ENCODE measurements at regions not wholly inside any gene's neighbourhood (a gene's known extent, or its start where the extent isn't known, plus 50 kb on each side); places are given as distances from the start of the nearest gene placed in this dataset.

GRCh38 chr9:88642336-88642735 lies 107.4 kb downstream of the NXNL2 start:
- Histone ChIP-seq H3K4me1 (ENCODE audit: control insufficient read depth, insufficient read depth, low read length) (no peaks in the 10 kb centered on the region), H3K9me3 (ENCODE audit: control insufficient read depth, low read length) (no peaks in the 10 kb centered on the region), H3K4me3 (ENCODE audit: insufficient read depth, low read depth, low read length) (no peak overlapping the region), H3K27ac (ENCODE audit: insufficient read depth, low read depth, low read length, poor library complexity, severe bottlenecking) (no peak overlapping the region), H3K27me3 (ENCODE audit: control insufficient read depth, insufficient read depth, low read length, poor library complexity, severe bottlenecking) (no peaks in the 10 kb centered on the region), H3K36me3 (ENCODE audit: control insufficient read depth, insufficient read depth, low read length) (no peaks in the 10 kb centered on the region)

- Histone ChIP-seq H3K27me3 (ENCODE audit: control insufficient read depth, insufficient read depth, low read length, poor library complexity, severe bottlenecking) (no peaks in the 10 kb centered on the region), H3K4me1 (ENCODE audit: control insufficient read depth, insufficient read depth, low read length) (no peaks in the 10 kb centered on the region), H3K9me3 (ENCODE audit: control insufficient read depth, low read length) (no peaks in the 10 kb centered on the region), H3K36me3 (ENCODE audit: control insufficient read depth, insufficient read depth, low read length) (no peaks in the 10 kb centered on the region), H3K27ac (ENCODE audit: insufficient read depth, low read depth, low read length, poor library complexity, severe bottlenecking) (no peak overlapping the region), H3K4me3 (ENCODE audit: insufficient read depth, low read depth, low read length) (no peak overlapping the region)
- WGBS, 2 experiments: 79 to 88% methylated on average over 4 of the region's 4 CpGs
Measured at GRCh38 chr9:88643931-88644330, 109.0 kb downstream of the NXNL2 start.

GRCh38 chr9:88645172-88645878 lies 110.3 kb downstream of the NXNL2 start:
- Histone ChIP-seq H3K4me3 (ENCODE audit: insufficient read depth, low read depth, low read length) (no peak overlapping the region), H3K36me3 (ENCODE audit: control insufficient read depth, insufficient read depth, low read length) (no peaks in the 10 kb centered on the region), H3K27ac (ENCODE audit: insufficient read depth, low read depth, low read length, poor library complexity, severe bottlenecking) (no peak overlapping the region), H3K27me3 (ENCODE audit: control insufficient read depth, insufficient read depth, low read length, poor library complexity, severe bottlenecking) (no peaks in the 10 kb centered on the region), H3K4me1 (ENCODE audit: control insufficient read depth, insufficient read depth, low read length) (no peaks in the 10 kb centered on the region), H3K9me3 (ENCODE audit: control insufficient read depth, low read length) (no peaks in the 10 kb centered on the region)
- WGBS, 2 experiments: 80 to 90% methylated on average over 5 to 6 of the region's 7 CpGs

GRCh38 chr9:88645879-88646199 lies 110.9 kb downstream of the NXNL2 start:
- no peak overlapping the region for H3K27ac ChIP-seq (ENCODE audit: insufficient read depth, low read depth, low read length, poor library complexity, severe bottlenecking)
- H3K4me3 ChIP-seq (ENCODE audit: insufficient read depth, low read depth, low read length): no peak overlapping the region
- no peaks in the 10 kb centered on the region for H3K9me3 ChIP-seq (ENCODE audit: control insufficient read depth, low read length)
- no peaks in the 10 kb centered on the region for H3K27me3 ChIP-seq (ENCODE audit: control insufficient read depth, insufficient read depth, low read length, poor library complexity, severe bottlenecking)
- H3K4me1 ChIP-seq (ENCODE audit: control insufficient read depth, insufficient read depth, low read length): no peaks in the 10 kb centered on the region
- 91 to 93% methylated on average over 10 of the region's 10 CpGs for WGBS, 2 experiments
- H3K36me3 ChIP-seq (ENCODE audit: control insufficient read depth, insufficient read depth, low read length): no peaks in the 10 kb centered on the region

GRCh38 chr9:88646539-88647300 lies 111.7 kb downstream of the NXNL2 start:
- WGBS, 2 experiments: 86 to 87% methylated on average over 8 of the region's 8 CpGs

GRCh38 chr9:88651682-88652633 lies 117.0 kb downstream of the NXNL2 start:
- no peaks in the 10 kb centered on the region for H3K27me3 ChIP-seq (ENCODE audit: control insufficient read depth, insufficient read depth, low read length, poor library complexity, severe bottlenecking)
- no peak overlapping the region for H3K27ac ChIP-seq (ENCODE audit: insufficient read depth, low read depth, low read length, poor library complexity, severe bottlenecking)
- H3K36me3 ChIP-seq (ENCODE audit: control insufficient read depth, insufficient read depth, low read length): no peaks in the 10 kb centered on the region
- no peaks in the 10 kb centered on the region for H3K4me1 ChIP-seq (ENCODE audit: control insufficient read depth, insufficient read depth, low read length)
- H3K4me3 ChIP-seq (ENCODE audit: insufficient read depth, low read depth, low read length): no peak overlapping the region
- WGBS, 2 experiments: 91 to 92% methylated on average over 10 of the region's 10 CpGs
- H3K9me3 ChIP-seq (ENCODE audit: control insufficient read depth, low read length): no peaks in the 10 kb centered on the region

More at GRCh38 chr9:88646539-88647300, 111.7 kb downstream of the NXNL2 start:
- Histone ChIP-seq H3K27me3 (ENCODE audit: control insufficient read depth, insufficient read depth, low read length, poor library complexity, severe bottlenecking) (no peaks in the 10 kb centered on the region), H3K27ac (ENCODE audit: insufficient read depth, low read depth, low read length, poor library complexity, severe bottlenecking) (no peak overlapping the region), H3K36me3 (ENCODE audit: control insufficient read depth, insufficient read depth, low read length) (no peaks in the 10 kb centered on the region), H3K9me3 (ENCODE audit: control insufficient read depth, low read length) (no peaks in the 10 kb centered on the region), H3K4me3 (ENCODE audit: insufficient read depth, low read depth, low read length) (no peak overlapping the region), H3K4me1 (ENCODE audit: control insufficient read depth, insufficient read depth, low read length) (no peaks in the 10 kb centered on the region)

- H3K9me3 ChIP-seq (ENCODE audit: control insufficient read depth, low read length): no peaks in the 10 kb centered on the region
- H3K4me3 ChIP-seq (ENCODE audit: insufficient read depth, low read depth, low read length): no peak overlapping the region
- WGBS, 2 experiments: 86 to 100% methylated on average over 1 of the region's 1 CpG
- H3K27ac ChIP-seq (ENCODE audit: insufficient read depth, low read depth, low read length, poor library complexity, severe bottlenecking): no peak overlapping the region
- H3K36me3 ChIP-seq (ENCODE audit: control insufficient read depth, insufficient read depth, low read length): no peaks in the 10 kb centered on the region
- H3K27me3 ChIP-seq (ENCODE audit: control insufficient read depth, insufficient read depth, low read length, poor library complexity, severe bottlenecking): no peaks in the 10 kb centered on the region
- H3K4me1 ChIP-seq (ENCODE audit: control insufficient read depth, insufficient read depth, low read length): no peaks in the 10 kb centered on the region
Measured at GRCh38 chr9:88652876-88653275, 117.9 kb downstream of the NXNL2 start.

GRCh38 chr9:88653406-88653805 lies 118.4 kb downstream of the NXNL2 start:
- Histone ChIP-seq H3K27ac (ENCODE audit: insufficient read depth, low read depth, low read length, poor library complexity, severe bottlenecking) (no peak overlapping the region), H3K27me3 (ENCODE audit: control insufficient read depth, insufficient read depth, low read length, poor library complexity, severe bottlenecking) (no peaks in the 10 kb centered on the region), H3K4me3 (ENCODE audit: insufficient read depth, low read depth, low read length) (no peak overlapping the region), H3K9me3 (ENCODE audit: control insufficient read depth, low read length) (no peaks in the 10 kb centered on the region), H3K36me3 (ENCODE audit: control insufficient read depth, insufficient read depth, low read length) (no peaks in the 10 kb centered on the region), H3K4me1 (ENCODE audit: control insufficient read depth, insufficient read depth, low read length) (no peaks in the 10 kb centered on the region)
- WGBS, 2 experiments: 89 to 96% methylated on average over 1 to 2 of the region's 2 CpGs

GRCh38 chr9:88653911-88654310 lies 118.9 kb downstream of the NXNL2 start:
- no peak overlapping the region for H3K27ac ChIP-seq (ENCODE audit: insufficient read depth, low read depth, low read length, poor library complexity, severe bottlenecking)
- 92 to 94% methylated on average over 3 of the region's 3 CpGs for WGBS, 2 experiments
- H3K9me3 ChIP-seq (ENCODE audit: control insufficient read depth, low read length): no peaks in the 10 kb centered on the region
- H3K27me3 ChIP-seq (ENCODE audit: control insufficient read depth, insufficient read depth, low read length, poor library complexity, severe bottlenecking): no peaks in the 10 kb centered on the region
- no peaks in the 10 kb centered on the region for H3K4me1 ChIP-seq (ENCODE audit: control insufficient read depth, insufficient read depth, low read length)
- no peak overlapping the region for H3K4me3 ChIP-seq (ENCODE audit: insufficient read depth, low read depth, low read length)
- no peaks in the 10 kb centered on the region for H3K36me3 ChIP-seq (ENCODE audit: control insufficient read depth, insufficient read depth, low read length)

- 79% methylated on average over 2 of the region's 2 CpGs for WGBS, 2 experiments
- Histone ChIP-seq H3K4me1 (ENCODE audit: control insufficient read depth, insufficient read depth, low read length) (no peaks in the 10 kb centered on the region), H3K27ac (ENCODE audit: insufficient read depth, low read depth, low read length, poor library complexity, severe bottlenecking) (no peak overlapping the region), H3K4me3 (ENCODE audit: insufficient read depth, low read depth, low read length) (no peak overlapping the region), H3K36me3 (ENCODE audit: control insufficient read depth, insufficient read depth, low read length) (no peaks in the 10 kb centered on the region), H3K27me3 (ENCODE audit: control insufficient read depth, insufficient read depth, low read length, poor library complexity, severe bottlenecking) (no peaks in the 10 kb centered on the region), H3K9me3 (ENCODE audit: control insufficient read depth, low read length) (no peaks in the 10 kb centered on the region)
Measured at GRCh38 chr9:88657893-88658292, 122.9 kb downstream of the NXNL2 start.
